Thyroid gland (tissue), 4 donors: ENCODE measurements at regions not wholly inside any gene's neighbourhood (a gene's known extent, or its start where the extent isn't known, plus 50 kb on each side); places are given as distances from the start of the nearest gene placed in this dataset.

Experiments
- POLR2A ChIP-seq, 2 donors: fragments of 450-650 bp; IDR thresholded peaks; one replicate each; pipeline ENCODE4 v1.6.1; 2017; ENCODE audit warnings: antibody characterized with exemption in 2 of 2, mild to moderate bottlenecking in 2 of 2, moderate library complexity in 1 of 2
- TF ChIP-seq, protein P1 (sequence below), 6 experiments: fragments of 200-600 bp in 3 of 6; fragments of 450-650 bp in 3 of 6; sonication (generic) in 3 of 6; IDR thresholded peaks; one replicate each; pipeline ENCODE4 v1.5.1; 2016 to 2019; ENCODE audit warnings: antibody characterized with exemption in 6 of 6, mild to moderate bottlenecking in 2 of 6, inconsistent platforms in 1 of 6, moderate library complexity in 1 of 6

DNA sequence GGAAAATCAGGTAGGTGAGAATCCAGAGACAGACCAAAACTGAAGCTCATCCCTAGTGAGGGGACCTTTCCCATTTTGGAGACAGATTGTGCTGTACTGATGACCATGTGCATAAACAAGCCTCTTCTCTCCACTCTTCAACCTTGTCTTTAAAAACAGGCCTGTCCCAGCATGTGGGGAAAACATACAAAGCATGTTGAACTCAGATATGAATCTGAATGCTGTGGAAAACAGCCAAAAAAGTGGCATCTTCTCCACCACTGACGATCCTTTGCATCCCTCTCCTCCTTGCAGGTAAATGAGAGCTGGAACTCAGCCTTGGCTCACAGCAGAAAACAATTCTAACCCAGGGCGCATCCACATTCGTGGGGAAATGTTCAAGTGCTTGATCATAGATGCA is 123.7 kb upstream of the FOXQ1 start:
- TF ChIP-seq, protein P1, sequence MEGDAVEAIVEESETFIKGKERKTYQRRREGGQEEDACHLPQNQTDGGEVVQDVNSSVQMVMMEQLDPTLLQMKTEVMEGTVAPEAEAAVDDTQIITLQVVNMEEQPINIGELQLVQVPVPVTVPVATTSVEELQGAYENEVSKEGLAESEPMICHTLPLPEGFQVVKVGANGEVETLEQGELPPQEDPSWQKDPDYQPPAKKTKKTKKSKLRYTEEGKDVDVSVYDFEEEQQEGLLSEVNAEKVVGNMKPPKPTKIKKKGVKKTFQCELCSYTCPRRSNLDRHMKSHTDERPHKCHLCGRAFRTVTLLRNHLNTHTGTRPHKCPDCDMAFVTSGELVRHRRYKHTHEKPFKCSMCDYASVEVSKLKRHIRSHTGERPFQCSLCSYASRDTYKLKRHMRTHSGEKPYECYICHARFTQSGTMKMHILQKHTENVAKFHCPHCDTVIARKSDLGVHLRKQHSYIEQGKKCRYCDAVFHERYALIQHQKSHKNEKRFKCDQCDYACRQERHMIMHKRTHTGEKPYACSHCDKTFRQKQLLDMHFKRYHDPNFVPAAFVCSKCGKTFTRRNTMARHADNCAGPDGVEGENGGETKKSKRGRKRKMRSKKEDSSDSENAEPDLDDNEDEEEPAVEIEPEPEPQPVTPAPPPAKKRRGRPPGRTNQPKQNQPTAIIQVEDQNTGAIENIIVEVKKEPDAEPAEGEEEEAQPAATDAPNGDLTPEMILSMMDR (IDR thresholded peaks at IDR 0.05), result no peak
- no peak for TF ChIP-seq POLR2A (IDR thresholded peaks at IDR 0.05)
